ENCODE measurements at regions not wholly inside any gene's neighbourhood (a gene's known extent, or its start where the extent isn't known, plus 50 kb on each side); places are given as distances from the start of the nearest gene placed in this dataset.

DNA sequence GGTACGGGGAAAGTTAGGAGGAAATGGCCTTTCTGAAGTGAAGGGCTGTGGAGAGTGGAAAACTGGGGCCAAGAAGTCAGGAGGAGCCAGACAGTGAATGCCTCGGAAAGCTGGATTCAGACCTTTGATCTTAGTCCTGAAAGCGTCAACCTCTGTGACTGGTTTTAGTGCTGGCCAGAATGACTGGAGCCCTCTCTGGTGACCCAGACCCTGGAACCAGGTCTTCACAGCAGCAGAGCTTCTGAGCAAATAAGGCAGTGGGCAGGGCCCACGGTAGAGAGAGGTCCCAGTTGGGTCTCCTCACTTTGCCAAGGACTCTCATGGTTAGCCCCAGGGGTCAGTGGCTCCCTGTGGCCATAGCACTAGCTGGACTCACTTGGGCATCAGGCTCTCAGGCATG, 157.7 kb upstream of the EEPD1 start:
- in situ Hi-C loops (cut with MboI) = no loop called here
- Histone ChIP-seq H3K4me1 (ENCODE audit: control insufficient read depth, insufficient read depth, low read length) (no peaks in the 10 kb centered on the region), H3K9me3 (replicated peaks; ENCODE audit: control insufficient read depth, insufficient read depth, low read length) (no peaks in the 10 kb centered on the region), H3K79me2 (ENCODE audit: control insufficient read depth, insufficient read depth, low read length) (no peaks in the 10 kb centered on the region), H3K9ac (ENCODE audit: control insufficient read depth, insufficient read depth, low read length) (no peak overlapping the region), H3K4me2 (ENCODE audit: control insufficient read depth, insufficient read depth) (no peak overlapping the region), H3K27ac (ENCODE audit: control insufficient read depth, insufficient read depth) (no peak overlapping the region), H2AFZ (ENCODE audit: control insufficient read depth, low read depth, low read length) (no peak overlapping the region), H3K27me3 (replicated peaks in 1 of 2; ENCODE audit: control insufficient read depth in 2 of 2, insufficient read depth in 2 of 2, low read length in 1 of 2) (no peaks in the 10 kb centered on the region), H3K4me3 (no peak overlapping the region), H3K36me3 (ENCODE audit: control insufficient read depth in 2 of 2, insufficient read depth in 2 of 2, low read length in 1 of 2) (no peaks in the 10 kb centered on the region), H4K20me1 (ENCODE audit: control insufficient read depth, insufficient read depth) (no peaks in the 10 kb centered on the region)
- intact Hi-C loops (cut with micrococcal nuclease; ENCODE audit: unreplicated experiment) = no loop called here
- no peak for FAIRE-seq
- ChIA-PET SMC1A (ENCODE audit: uncharacterized antibody, unreplicated experiment) (interaction anchor here (1.0 kb wide), 1 partner anchor 111 kb away, joined by 3 read pairs; no protein-coding TSS in a partner anchor), RAD21 (ENCODE audit: unreplicated experiment) (no interaction called here), CTCF (interaction anchor here (1.1 to 1.5 kb wide), 4 partner anchors 10 to 323 kb away, joined by 3 to 4 read pairs (median 3); no protein-coding TSS in a partner anchor), POLR2A (no interaction called here)
- no peak for DNase-seq (ENCODE audit: low read depth, low spot score)
- TF ChIP-seq SIN3A (IDR thresholded peaks at IDR 0.05; ENCODE audit: low read depth, low read length) (no peak), FOXK2 (IDR thresholded peaks at IDR 0.05) (no peak), TAF1 (IDR thresholded peaks at IDR 0.05; ENCODE audit: borderline replicate concordance, low read depth, low read length) (no peak), EP300 (IDR thresholded peaks at IDR 0.05; ENCODE audit: borderline replicate concordance in 1 of 2, control insufficient read depth in 1 of 2, low read depth in 2 of 2, low read length in 2 of 2) (no peak), FOXM1 (IDR thresholded peaks at IDR 0.05; ENCODE audit: low read depth, low read length) (no peak), RBBP5 (conservative IDR thresholded peaks at IDR 0.05) (no peak), JUND (IDR thresholded peaks at IDR 0.05; ENCODE audit: low read depth, low read length) (no peak), YY1 (IDR thresholded peaks at IDR 0.05; ENCODE audit: low read depth, low read length) (no peak)
- TF ChIP-seq, protein P1, sequence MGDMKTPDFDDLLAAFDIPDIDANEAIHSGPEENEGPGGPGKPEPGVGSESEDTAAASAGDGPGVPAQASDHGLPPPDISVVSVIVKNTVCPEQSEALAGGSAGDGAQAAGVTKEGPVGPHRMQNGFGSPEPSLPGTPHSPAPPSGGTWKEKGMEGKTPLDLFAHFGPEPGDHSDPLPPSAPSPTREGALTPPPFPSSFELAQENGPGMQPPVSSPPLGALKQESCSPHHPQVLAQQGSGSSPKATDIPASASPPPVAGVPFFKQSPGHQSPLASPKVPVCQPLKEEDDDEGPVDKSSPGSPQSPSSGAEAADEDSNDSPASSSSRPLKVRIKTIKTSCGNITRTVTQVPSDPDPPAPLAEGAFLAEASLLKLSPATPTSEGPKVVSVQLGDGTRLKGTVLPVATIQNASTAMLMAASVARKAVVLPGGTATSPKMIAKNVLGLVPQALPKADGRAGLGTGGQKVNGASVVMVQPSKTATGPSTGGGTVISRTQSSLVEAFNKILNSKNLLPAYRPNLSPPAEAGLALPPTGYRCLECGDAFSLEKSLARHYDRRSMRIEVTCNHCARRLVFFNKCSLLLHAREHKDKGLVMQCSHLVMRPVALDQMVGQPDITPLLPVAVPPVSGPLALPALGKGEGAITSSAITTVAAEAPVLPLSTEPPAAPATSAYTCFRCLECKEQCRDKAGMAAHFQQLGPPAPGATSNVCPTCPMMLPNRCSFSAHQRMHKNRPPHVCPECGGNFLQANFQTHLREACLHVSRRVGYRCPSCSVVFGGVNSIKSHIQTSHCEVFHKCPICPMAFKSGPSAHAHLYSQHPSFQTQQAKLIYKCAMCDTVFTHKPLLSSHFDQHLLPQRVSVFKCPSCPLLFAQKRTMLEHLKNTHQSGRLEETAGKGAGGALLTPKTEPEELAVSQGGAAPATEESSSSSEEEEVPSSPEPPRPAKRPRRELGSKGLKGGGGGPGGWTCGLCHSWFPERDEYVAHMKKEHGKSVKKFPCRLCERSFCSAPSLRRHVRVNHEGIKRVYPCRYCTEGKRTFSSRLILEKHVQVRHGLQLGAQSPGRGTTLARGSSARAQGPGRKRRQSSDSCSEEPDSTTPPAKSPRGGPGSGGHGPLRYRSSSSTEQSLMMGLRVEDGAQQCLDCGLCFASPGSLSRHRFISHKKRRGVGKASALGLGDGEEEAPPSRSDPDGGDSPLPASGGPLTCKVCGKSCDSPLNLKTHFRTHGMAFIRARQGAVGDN (IDR thresholded peaks at IDR 0.05) = no peak
- BruUV-seq (replicated peaks) = no TSS peak
- WGBS (ENCODE audit: insufficient coverage, insufficient replicate concordance, low lambda C conversion rate, missing lambda C conversion rate) = 46% methylated on average over 4 of the region's 4 CpGs
- no peak for ATAC-seq
